ENCODE measurements at regions not wholly inside any gene's neighbourhood (a gene's known extent, or its start where the extent isn't known, plus 50 kb on each side); places are given as distances from the start of the nearest gene placed in this dataset.

DNA sequence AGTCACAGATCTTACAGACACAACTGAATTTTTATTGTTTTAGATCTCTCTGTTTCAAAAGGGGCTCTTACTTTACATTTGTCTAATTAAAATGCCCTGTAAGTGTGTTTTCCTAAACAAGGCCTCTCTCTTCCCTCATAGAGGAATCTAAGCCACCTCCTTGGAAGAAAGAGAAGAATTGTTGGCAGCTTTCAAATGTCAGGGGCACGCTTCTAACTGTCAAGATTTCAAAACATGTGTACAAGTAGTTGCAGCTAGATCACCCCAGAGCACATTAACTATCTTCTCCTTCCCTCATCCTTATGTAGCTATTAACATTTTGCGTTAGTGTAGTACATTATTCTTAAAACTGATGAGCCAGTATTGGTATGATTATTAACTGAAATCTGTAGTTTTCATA lies 266.5 kb upstream of the BOD1L1 start:
- TF ChIP-seq CTCF (IDR thresholded peaks at IDR 0.05 in 8 of 11, conservative IDR thresholded peaks at IDR 0.05 in 3 of 11) (no peak), POLR2A (IDR thresholded peaks at IDR 0.05) (no peak)

Data from spleen (tissue), 7 donors.